SK-N-SH (cell line): ENCODE measurements at regions not wholly inside any gene's neighbourhood (a gene's known extent, or its start where the extent isn't known, plus 50 kb on each side); places are given as distances from the start of the nearest gene placed in this dataset.
A peak's percentile ranks its signal among the peaks of the same experiment; 100 is the strongest.

ENCODE experiments used
- CTCF ChIA-PET: fragments of 300-600, 350-600 bp; formaldehyde crosslinking; extraction: SDS; loops from one replicate; lab custom pipeline; 2021; lab: Yijun Ruan, JAX
- POLR2A ChIA-PET: fragments of 350-600 bp; sonication (Branson Sonifier 250); formaldehyde crosslinking; extraction: SDS; loops from one replicate; lab custom pipeline; 2020; ENCODE audit warnings: antibody characterized with exemption, inconsistent platforms; lab: Yijun Ruan, JAX
- DNase-seq: peaks from one replicate; pipeline ENCODE4 v3.0.0; 2012
- H2AFZ ChIP-seq: fragments of 200-600 bp; sonication (generic); 2 replicates; pipeline ENCODE4 v1.8.1; 2016; ENCODE audit warnings: antibody characterized with exemption, mild to moderate bottlenecking, low read depth
- H3F3A ChIP-seq: fragments of 200-600 bp; sonication (generic); replicated peaks from 2 replicates; pipeline ENCODE3; 2016; ENCODE audit warnings: antibody characterized with exemption, mild to moderate bottlenecking; ENCODE audit not compliant: insufficient read depth
- H3K27ac ChIP-seq, 2 experiments: fragments of 200-500 bp in 1 of 2; fragments of 200-600 bp in 1 of 2; sonication (Bioruptor generic) in 1 of 2; sonication (generic), shearing (Covaris generic) in 1 of 2; 2 replicates each; pipeline versions ENCODE4 v1.5.1 to v1.6.1; 2014 to 2016; ENCODE audit warnings: low read depth in 2 of 2, inconsistent platforms in 1 of 2, low read length in 1 of 2, mild to moderate bottlenecking in 1 of 2, mixed read lengths in 1 of 2
- H3K27me3 ChIP-seq: fragments of 200-600 bp; sonication (generic), shearing (Covaris generic); 2 replicates; pipeline ENCODE4 v1.6.1; 2016; ENCODE audit warnings: mixed run types; ENCODE audit not compliant: insufficient read depth
- H3K36me3 ChIP-seq, 2 experiments: fragments of 200-500 bp in 1 of 2; fragments of 200-600 bp in 1 of 2; sonication (Bioruptor generic) in 1 of 2; sonication (generic) in 1 of 2; replicated peaks in 1 of 2; 2 replicates each; pipeline versions ENCODE3 to v1.5.1; 2014 to 2016; ENCODE audit warnings: low read length in 1 of 2, mild to moderate bottlenecking in 1 of 2; ENCODE audit not compliant: insufficient read depth in 2 of 2, control insufficient read depth in 1 of 2
- H3K4me1 ChIP-seq, 2 experiments: fragments of 200-500 bp in 1 of 2; fragments of 200-600 bp in 1 of 2; sonication (Bioruptor generic) in 1 of 2; sonication (generic), shearing (Covaris generic) in 1 of 2; 2 replicates each; pipeline versions ENCODE4 v1.5.1 to v1.6.1; 2014 to 2016; ENCODE audit warnings: low read depth in 1 of 2, low read length in 1 of 2, mixed run types in 1 of 2; ENCODE audit not compliant: insufficient read depth in 2 of 2, control insufficient read depth in 1 of 2
- H3K4me2 ChIP-seq: fragments of 200-600 bp; sonication (generic), shearing (Covaris generic); 2 replicates; pipeline ENCODE4 v1.6.1; 2017; ENCODE audit warnings: mixed run types
- H3K4me3 ChIP-seq, 2 experiments: fragments of 200-500 bp in 1 of 2; fragments of 200-600 bp in 1 of 2; sonication (Bioruptor generic) in 1 of 2; sonication (generic), shearing (Covaris generic) in 1 of 2; 2 replicates each; pipeline versions ENCODE4 v1.5.1 to v1.8.1; 2014 to 2016; ENCODE audit warnings: low read depth in 2 of 2, inconsistent platforms in 1 of 2, low read length in 1 of 2, mild to moderate bottlenecking in 1 of 2, mixed read lengths in 1 of 2, moderate library complexity in 1 of 2
- H3K79me2 ChIP-seq: fragments of 200-600 bp; sonication (generic); 2 replicates; pipeline ENCODE4 v1.8.1; 2017; ENCODE audit warnings: mild to moderate bottlenecking; ENCODE audit not compliant: insufficient read depth
- H3K9ac ChIP-seq: fragments of 200-600 bp; sonication (generic); 2 replicates; pipeline ENCODE4 v1.6.1; 2017; ENCODE audit warnings: mixed run types
- H3K9me2 ChIP-seq: fragments of 200-600 bp; sonication (generic); 2 replicates; pipeline ENCODE4 v1.6.1; 2017; ENCODE audit warnings: mixed run types
- H3K9me3 ChIP-seq: fragments of 200-600 bp; sonication (generic); 2 replicates; pipeline ENCODE4 v1.6.1; 2017; ENCODE audit warnings: mixed run types, mild to moderate bottlenecking, moderate library complexity
- H4K20me1 ChIP-seq: fragments of 200-600 bp; sonication (generic); 2 replicates; pipeline ENCODE4 v1.6.1; 2017; ENCODE audit warnings: mild to moderate bottlenecking, mixed run types; ENCODE audit not compliant: insufficient read depth
- EP300 ChIP-seq, 2 experiments: IDR thresholded peaks; 2 replicates each; pipeline versions ENCODE4 v1.4.0 to v1.6.1; 2012; ENCODE audit warnings: borderline replicate concordance in 1 of 2, low read depth in 1 of 2, low read length in 1 of 2
- EZH2phosphoT487 ChIP-seq: fragments of 200-600 bp; sonication (generic); IDR thresholded peaks from 2 replicates; pipeline ENCODE4 v1.6.1; 2017; ENCODE audit warnings: low read depth, mixed run types, mild to moderate bottlenecking, antibody characterized with exemption, moderate library complexity, borderline replicate concordance
- FOXM1 ChIP-seq: IDR thresholded peaks from 2 replicates; pipeline ENCODE4 v1.4.0; 2012; ENCODE audit warnings: low read depth, mild to moderate bottlenecking
- GATA2 ChIP-seq: sonication (generic); formaldehyde crosslinking; IDR thresholded peaks from 2 replicates; pipeline ENCODE4 v1.5.0; 2020; ENCODE audit warnings: mild to moderate bottlenecking, missing genetic modification reagents
- JUND ChIP-seq: IDR thresholded peaks from 2 replicates; pipeline ENCODE4 v1.4.0; 2012
- NRF1 ChIP-seq: IDR thresholded peaks from 2 replicates; pipeline ENCODE4 v1.6.1; 2012; ENCODE audit warnings: low read depth, mild to moderate bottlenecking, low read length
- RCOR1 ChIP-seq: fragments of 150-350 bp; IDR thresholded peaks from 2 replicates; pipeline ENCODE4 v1.6.1; 2017; ENCODE audit warnings: antibody characterized with exemption, low read length
- TAF1 ChIP-seq: IDR thresholded peaks from 2 replicates; pipeline ENCODE4 v1.6.1; 2012; ENCODE audit warnings: low read depth, mild to moderate bottlenecking, low read length, moderate library complexity, borderline replicate concordance
- TCF12 ChIP-seq: IDR thresholded peaks from 2 replicates; pipeline ENCODE4 v1.4.0; 2012
- WGBS: methylation state at CpG from one replicate; pipeline ENCODE4 v1.1.6; 2017; ENCODE audit warnings: low lambda C conversion rate; 5-methylcytosine and 5-hydroxymethylcytosine counted together
- TF ChIP-seq, protein P1 (sequence below): IDR thresholded peaks from 2 replicates; pipeline ENCODE4 v1.4.0; 2012; ENCODE audit warnings: low read depth, borderline replicate concordance
- TF ChIP-seq, protein P2 (sequence below): fragments of 200-600 bp; sonication (generic); IDR thresholded peaks from 2 replicates; pipeline ENCODE4 v1.6.1; 2017; ENCODE audit warnings: antibody characterized with exemption, mild to moderate bottlenecking, moderate library complexity
- TF ChIP-seq, protein P3 (sequence below): IDR thresholded peaks from 2 replicates; pipeline ENCODE4 v1.4.0; 2012; ENCODE audit warnings: low read depth
- TF ChIP-seq, protein P4 (sequence below): fragments of 150-350 bp; IDR thresholded peaks from 2 replicates; pipeline ENCODE4 v1.6.1; 2017; ENCODE audit warnings: antibody characterized with exemption, low read length, low read depth, borderline replicate concordance

DNA sequence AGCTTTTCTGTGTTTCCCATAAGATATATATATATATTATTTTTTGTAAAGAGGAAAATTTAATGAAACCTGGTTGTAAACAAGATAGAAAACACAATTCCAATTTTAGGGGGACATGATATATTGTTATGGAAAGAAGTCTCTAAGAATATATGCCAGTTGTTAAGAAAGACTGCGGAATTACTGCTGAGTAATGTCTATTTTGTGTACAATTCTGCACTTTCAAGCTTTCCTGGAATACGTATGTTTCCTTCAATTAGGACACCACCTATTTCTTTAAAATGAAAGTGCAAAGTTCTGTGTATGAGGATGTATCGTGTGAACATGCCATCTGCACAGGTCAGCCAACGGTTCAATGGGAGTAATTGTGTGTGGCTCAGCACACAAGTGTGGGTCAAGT, 760.2 kb downstream of the BRD1 start:
- Histone ChIP-seq H3F3A (no peaks in the 10 kb centered on the region), H3K79me2 (no peaks in the 10 kb centered on the region), H3K9ac (no peak overlapping the region), H2AFZ (no peak overlapping the region), H3K27me3 (no peaks in the 10 kb centered on the region), H3K4me3 (no peak overlapping the region), H3K9me3 (no peaks in the 10 kb centered on the region), H4K20me1 (no peaks in the 10 kb centered on the region), H3K4me1 (peaks cover 0 to 47% of the 10 kb centered on the region in 2 experiments; a peak in 1 of 4 replicates)
- WGBS = 24% methylated on average over 4 of the region's 4 CpGs
- no peak for DNase-seq
- POLR2A ChIA-PET = no interaction called here
- CTCF ChIA-PET = no interaction called here
- TF ChIP-seq TAF1 = no peak
- TF ChIP-seq EZH2phosphoT487 = no peak
- no peak for TF ChIP-seq JUND
- no peak for TF ChIP-seq TCF12
- TF ChIP-seq, protein P1, sequence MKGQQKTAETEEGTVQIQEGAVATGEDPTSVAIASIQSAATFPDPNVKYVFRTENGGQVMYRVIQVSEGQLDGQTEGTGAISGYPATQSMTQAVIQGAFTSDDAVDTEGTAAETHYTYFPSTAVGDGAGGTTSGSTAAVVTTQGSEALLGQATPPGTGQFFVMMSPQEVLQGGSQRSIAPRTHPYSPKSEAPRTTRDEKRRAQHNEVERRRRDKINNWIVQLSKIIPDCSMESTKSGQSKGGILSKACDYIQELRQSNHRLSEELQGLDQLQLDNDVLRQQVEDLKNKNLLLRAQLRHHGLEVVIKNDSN = no peak
- no peak for TF ChIP-seq FOXM1
- TF ChIP-seq, all 33 proteins: peak for 0
- Histone ChIP-seq H3K9me2 (no peaks in the 10 kb centered on the region), H3K27ac (peak overlapping the region in 1 of 2 experiments; percentile 89; a peak in 2 of 4 replicates), H3K4me2 (no peak overlapping the region), H3K36me3 (no peaks in the 10 kb centered on the region)

DNA sequence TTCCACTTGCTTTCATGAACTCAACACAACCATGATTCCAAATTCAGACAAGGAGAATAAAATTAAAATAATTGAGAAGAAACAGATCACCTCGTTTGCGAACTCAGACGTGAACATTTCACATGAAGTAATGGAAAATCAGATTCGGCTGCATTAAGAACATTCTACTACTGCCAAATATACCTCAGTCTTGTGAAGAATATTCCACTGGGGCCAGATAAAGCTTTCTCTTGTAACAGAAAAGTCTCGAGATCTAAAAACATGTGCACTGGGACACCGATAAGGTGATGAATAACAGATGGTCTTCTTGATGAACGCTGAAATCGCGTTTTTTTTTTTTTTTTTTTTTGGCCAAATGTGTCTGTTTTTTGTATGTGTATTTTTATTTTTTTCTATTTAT, 761.1 kb downstream of the BRD1 start:
- 5% methylated on average over 9 of the region's 9 CpGs for WGBS
- Histone ChIP-seq H3K9me2 (no peaks in the 10 kb centered on the region), H3K9me3 (no peaks in the 10 kb centered on the region), H3K9ac (no peak overlapping the region), H4K20me1 (no peaks in the 10 kb centered on the region), H3K27me3 (no peaks in the 10 kb centered on the region), H3K4me3 (no peak overlapping the region), H3K4me1 (peaks cover 0 to 48% of the 10 kb centered on the region in 2 experiments; a peak in 1 of 4 replicates), H3K4me2 (no peak overlapping the region), H3K27ac (peak overlapping the region in 1 of 2 experiments; percentile 89; a peak in 2 of 4 replicates), H3K36me3 (no peaks in the 10 kb centered on the region), H3K79me2 (no peaks in the 10 kb centered on the region), H3F3A (no peaks in the 10 kb centered on the region), H2AFZ (no peak overlapping the region)
- no peak for DNase-seq
- TF ChIP-seq NRF1 (no peak), EP300 (IDR thresholded peaks at IDR 0.05; ENCODE audit: borderline replicate concordance in 1 of 2, low read depth in 1 of 2, low read length in 1 of 2) (no peak), RCOR1 (peak; percentile 64; the same call in 1 of the 2 replicates), GATA2 (CRISPR knock-in tag) (peak; percentile 73)
- TF ChIP-seq, protein P2, sequence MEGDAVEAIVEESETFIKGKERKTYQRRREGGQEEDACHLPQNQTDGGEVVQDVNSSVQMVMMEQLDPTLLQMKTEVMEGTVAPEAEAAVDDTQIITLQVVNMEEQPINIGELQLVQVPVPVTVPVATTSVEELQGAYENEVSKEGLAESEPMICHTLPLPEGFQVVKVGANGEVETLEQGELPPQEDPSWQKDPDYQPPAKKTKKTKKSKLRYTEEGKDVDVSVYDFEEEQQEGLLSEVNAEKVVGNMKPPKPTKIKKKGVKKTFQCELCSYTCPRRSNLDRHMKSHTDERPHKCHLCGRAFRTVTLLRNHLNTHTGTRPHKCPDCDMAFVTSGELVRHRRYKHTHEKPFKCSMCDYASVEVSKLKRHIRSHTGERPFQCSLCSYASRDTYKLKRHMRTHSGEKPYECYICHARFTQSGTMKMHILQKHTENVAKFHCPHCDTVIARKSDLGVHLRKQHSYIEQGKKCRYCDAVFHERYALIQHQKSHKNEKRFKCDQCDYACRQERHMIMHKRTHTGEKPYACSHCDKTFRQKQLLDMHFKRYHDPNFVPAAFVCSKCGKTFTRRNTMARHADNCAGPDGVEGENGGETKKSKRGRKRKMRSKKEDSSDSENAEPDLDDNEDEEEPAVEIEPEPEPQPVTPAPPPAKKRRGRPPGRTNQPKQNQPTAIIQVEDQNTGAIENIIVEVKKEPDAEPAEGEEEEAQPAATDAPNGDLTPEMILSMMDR = no peak
- TF ChIP-seq, protein P3, sequence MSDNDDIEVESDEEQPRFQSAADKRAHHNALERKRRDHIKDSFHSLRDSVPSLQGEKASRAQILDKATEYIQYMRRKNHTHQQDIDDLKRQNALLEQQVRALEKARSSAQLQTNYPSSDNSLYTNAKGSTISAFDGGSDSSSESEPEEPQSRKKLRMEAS = no peak
- TF ChIP-seq, protein P4, sequence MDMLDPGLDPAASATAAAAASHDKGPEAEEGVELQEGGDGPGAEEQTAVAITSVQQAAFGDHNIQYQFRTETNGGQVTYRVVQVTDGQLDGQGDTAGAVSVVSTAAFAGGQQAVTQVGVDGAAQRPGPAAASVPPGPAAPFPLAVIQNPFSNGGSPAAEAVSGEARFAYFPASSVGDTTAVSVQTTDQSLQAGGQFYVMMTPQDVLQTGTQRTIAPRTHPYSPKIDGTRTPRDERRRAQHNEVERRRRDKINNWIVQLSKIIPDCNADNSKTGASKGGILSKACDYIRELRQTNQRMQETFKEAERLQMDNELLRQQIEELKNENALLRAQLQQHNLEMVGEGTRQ = no peak
- POLR2A ChIA-PET = no interaction called here
- CTCF ChIA-PET = interaction anchor here (1.1 kb wide), 1 partner anchor 103 kb away, joined by 4 read pairs; no protein-coding TSS in a partner anchor
